ENCODE measurements at regions not wholly inside any gene's neighbourhood (a gene's known extent, or its start where the extent isn't known, plus 50 kb on each side); places are given as distances from the start of the nearest gene placed in this dataset.

DNA sequence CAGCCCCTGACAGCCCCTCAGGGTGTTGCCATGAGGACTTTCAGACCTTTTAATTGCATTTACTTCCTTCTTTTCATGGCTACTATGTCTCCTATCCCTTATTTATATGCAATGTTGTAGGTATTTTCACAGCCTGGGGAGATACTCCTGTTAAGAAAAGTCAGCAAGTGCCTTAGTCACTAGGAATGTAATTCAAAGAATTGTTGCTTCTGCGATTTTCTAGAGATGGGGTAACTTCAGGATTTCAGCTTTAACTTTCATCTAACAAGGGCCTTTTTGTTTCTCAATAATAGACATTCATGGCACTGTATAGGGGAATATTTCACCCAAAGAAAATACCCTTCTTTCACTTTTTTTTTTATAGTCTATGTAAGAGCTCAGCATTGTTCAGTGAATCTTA lies 533.3 kb upstream of the MIS18BP1 start:
- no peak overlapping the region for H3K4me2 ChIP-seq (ENCODE audit: low read length)
- no peak overlapping the region for H3K9ac ChIP-seq (ENCODE audit: low read length)
- H4K20me1 ChIP-seq (ENCODE audit: low read length), result no peaks in the 10 kb centered on the region
- H3K4me3 ChIP-seq (ENCODE audit: low read length), result no peak overlapping the region
- 0 out of 2 replicates have a peak, but pooled peaks cover under 1% of the 10 kb centered on the region for H3K27me3 ChIP-seq (ENCODE audit: low read length)
- no peak overlapping the region for H3K27ac ChIP-seq (ENCODE audit: low read length)
- H3K9me3 ChIP-seq (ENCODE audit: low read length), result peaks cover 6% of the 10 kb centered on the region; the same call in 1 of the 2 replicates
- no peaks in the 10 kb centered on the region for H3K36me3 ChIP-seq (ENCODE audit: low read depth, low read length)
- H3K4me1 ChIP-seq (ENCODE audit: insufficient read depth, low read length), result no peaks in the 10 kb centered on the region
- CTCF ChIA-PET, result no interaction called here
- DNase-seq (no peak), ATAC-seq (no peak)
- BruUV-seq (replicated peaks), result no TSS peak
- TF ChIP-seq EZH2 (IDR thresholded peaks at IDR 0.05; ENCODE audit: low read length, unreplicated experiment) (no peak), EZH2phosphoT487 (IDR thresholded peaks at IDR 0.05; ENCODE audit: borderline replicate concordance, low read length) (no peak)
- TF ChIP-seq, protein P1, sequence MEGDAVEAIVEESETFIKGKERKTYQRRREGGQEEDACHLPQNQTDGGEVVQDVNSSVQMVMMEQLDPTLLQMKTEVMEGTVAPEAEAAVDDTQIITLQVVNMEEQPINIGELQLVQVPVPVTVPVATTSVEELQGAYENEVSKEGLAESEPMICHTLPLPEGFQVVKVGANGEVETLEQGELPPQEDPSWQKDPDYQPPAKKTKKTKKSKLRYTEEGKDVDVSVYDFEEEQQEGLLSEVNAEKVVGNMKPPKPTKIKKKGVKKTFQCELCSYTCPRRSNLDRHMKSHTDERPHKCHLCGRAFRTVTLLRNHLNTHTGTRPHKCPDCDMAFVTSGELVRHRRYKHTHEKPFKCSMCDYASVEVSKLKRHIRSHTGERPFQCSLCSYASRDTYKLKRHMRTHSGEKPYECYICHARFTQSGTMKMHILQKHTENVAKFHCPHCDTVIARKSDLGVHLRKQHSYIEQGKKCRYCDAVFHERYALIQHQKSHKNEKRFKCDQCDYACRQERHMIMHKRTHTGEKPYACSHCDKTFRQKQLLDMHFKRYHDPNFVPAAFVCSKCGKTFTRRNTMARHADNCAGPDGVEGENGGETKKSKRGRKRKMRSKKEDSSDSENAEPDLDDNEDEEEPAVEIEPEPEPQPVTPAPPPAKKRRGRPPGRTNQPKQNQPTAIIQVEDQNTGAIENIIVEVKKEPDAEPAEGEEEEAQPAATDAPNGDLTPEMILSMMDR (conservative IDR thresholded peaks at IDR 0.05; ENCODE audit: low read depth, low read length), result no peak
- no peaks in the 10 kb centered on the region for H3F3A ChIP-seq (ENCODE audit: low read length, unreplicated experiment)
- H2AFZ ChIP-seq (ENCODE audit: low read length), result no peak overlapping the region
- POLR2A ChIA-PET (ENCODE audit: unreplicated experiment), result no interaction called here
- no peaks in the 10 kb centered on the region for H3K79me2 ChIP-seq (ENCODE audit: low read length)
- intact Hi-C loops (cut with micrococcal nuclease), result no loop called here
- no peaks in the 10 kb centered on the region for H3K9me2 ChIP-seq (replicated peaks; ENCODE audit: low read length)

DNA sequence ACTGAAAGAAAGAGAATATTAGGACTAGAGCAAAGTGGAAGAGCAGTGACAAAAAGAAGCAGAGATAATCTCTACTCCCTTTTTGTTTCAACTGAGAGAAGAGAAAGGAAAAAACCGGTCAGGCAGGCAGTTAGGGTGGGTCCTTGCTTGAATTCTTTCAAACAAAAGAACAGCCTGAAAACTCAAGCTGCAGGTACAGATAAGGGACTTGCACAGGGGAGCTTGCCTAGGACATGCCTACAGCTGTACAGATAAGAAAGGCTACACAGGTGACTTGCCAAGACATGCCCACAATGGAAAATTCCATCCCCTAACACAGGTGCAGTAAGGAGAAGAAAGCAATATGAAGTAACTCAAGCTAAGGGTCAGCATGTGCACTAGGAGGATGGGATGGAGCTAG lies 532.2 kb upstream of the MIS18BP1 start:
- POLR2A ChIA-PET (ENCODE audit: unreplicated experiment), result no interaction called here

DNA sequence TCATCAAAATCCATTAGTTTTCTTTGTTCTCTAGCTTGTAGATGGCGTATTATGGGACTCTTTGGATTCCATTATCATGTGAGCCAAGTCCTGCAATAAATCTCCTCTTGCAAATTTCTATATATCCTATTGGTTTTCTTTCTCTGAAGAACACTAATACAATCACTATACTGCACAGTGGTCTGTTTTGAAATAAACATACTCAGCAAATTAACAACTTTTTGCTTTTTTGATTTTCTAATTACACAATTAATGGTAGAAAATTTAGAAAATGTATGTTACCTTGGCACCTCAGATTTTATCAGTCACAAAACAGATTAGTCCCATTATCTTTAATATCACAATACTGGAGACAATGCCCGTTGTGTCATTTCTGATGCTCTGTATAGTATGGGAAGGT lies 513.2 kb upstream of the MIS18BP1 start:
- no TSS peak for BruUV-seq (replicated peaks)
- POLR2A ChIA-PET (ENCODE audit: unreplicated experiment), result no interaction called here
- Histone ChIP-seq H3K9ac (ENCODE audit: low read length) (no peak overlapping the region), H2AFZ (ENCODE audit: low read length) (no peak overlapping the region), H3K27ac (ENCODE audit: low read length) (no peak overlapping the region), H3K4me1 (ENCODE audit: insufficient read depth, low read length) (no peaks in the 10 kb centered on the region), H3K9me2 (replicated peaks; ENCODE audit: low read length) (no peaks in the 10 kb centered on the region), H3K4me2 (ENCODE audit: low read length) (no peak overlapping the region), H4K20me1 (ENCODE audit: low read length) (no peaks in the 10 kb centered on the region), H3F3A (ENCODE audit: low read length, unreplicated experiment) (no peaks in the 10 kb centered on the region), H3K79me2 (ENCODE audit: low read length) (no peaks in the 10 kb centered on the region), H3K27me3 (ENCODE audit: low read length) (0 out of 2 replicates have a peak, but pooled peaks cover 5% of the 10 kb centered on the region), H3K9me3 (ENCODE audit: low read length) (no peaks in the 10 kb centered on the region), H3K36me3 (ENCODE audit: low read depth, low read length) (no peaks in the 10 kb centered on the region), H3K4me3 (ENCODE audit: low read length) (no peak overlapping the region)
- CTCF ChIA-PET, result no interaction called here
- DNase-seq (no peak), ATAC-seq (no peak)
- intact Hi-C loops (cut with micrococcal nuclease), result no loop called here
- TF ChIP-seq, protein P1 (conservative IDR thresholded peaks at IDR 0.05; ENCODE audit: low read depth, low read length), result no peak
- TF ChIP-seq EZH2 (IDR thresholded peaks at IDR 0.05; ENCODE audit: low read length, unreplicated experiment), result no peak
- no peak for TF ChIP-seq EZH2phosphoT487 (IDR thresholded peaks at IDR 0.05; ENCODE audit: borderline replicate concordance, low read length)

More for the DNA sequence above, 532.2 kb upstream of the MIS18BP1 start:
- BruUV-seq (replicated peaks), result no TSS peak
- TF ChIP-seq EZH2 (IDR thresholded peaks at IDR 0.05; ENCODE audit: low read length, unreplicated experiment), result no peak
- TF ChIP-seq, protein P1 (conservative IDR thresholded peaks at IDR 0.05; ENCODE audit: low read depth, low read length), result no peak
- no peak for ATAC-seq
- H3K4me2 ChIP-seq (ENCODE audit: low read length), result no peak overlapping the region
- H3K4me1 ChIP-seq (ENCODE audit: insufficient read depth, low read length), result no peaks in the 10 kb centered on the region
- no peak overlapping the region for H2AFZ ChIP-seq (ENCODE audit: low read length)
- no peak for DNase-seq
- H3K27me3 ChIP-seq (ENCODE audit: low read length), result 0 out of 2 replicates have a peak, but pooled peaks cover 4% of the 10 kb centered on the region
- intact Hi-C loops (cut with micrococcal nuclease), result no loop called here
- H3K27ac ChIP-seq (ENCODE audit: low read length), result no peak overlapping the region
- no peaks in the 10 kb centered on the region for H3K79me2 ChIP-seq (ENCODE audit: low read length)
- no peaks in the 10 kb centered on the region for H4K20me1 ChIP-seq (ENCODE audit: low read length)
- no peaks in the 10 kb centered on the region for H3K36me3 ChIP-seq (ENCODE audit: low read depth, low read length)
- H3K9ac ChIP-seq (ENCODE audit: low read length), result no peak overlapping the region
- no peaks in the 10 kb centered on the region for H3K9me2 ChIP-seq (replicated peaks; ENCODE audit: low read length)
- H3K4me3 ChIP-seq (ENCODE audit: low read length), result no peak overlapping the region
- no peaks in the 10 kb centered on the region for H3F3A ChIP-seq (ENCODE audit: low read length, unreplicated experiment)
- peaks cover 6% of the 10 kb centered on the region; the same call in 1 of the 2 replicates for H3K9me3 ChIP-seq (ENCODE audit: low read length)
- CTCF ChIA-PET, result no interaction called here
